HL-60 (cell line): ENCODE measurements at regions not wholly inside any gene's neighbourhood (a gene's known extent, or its start where the extent isn't known, plus 50 kb on each side); places are given as distances from the start of the nearest gene placed in this dataset.

Experiments used
- POLR2AphosphoS5 ChIP-seq: IDR thresholded peaks from 2 replicates; pipeline ENCODE4 v1.6.1; 2012; ENCODE audit warnings: low read depth
- TF ChIP-seq, protein P1 (sequence below): IDR thresholded peaks from one replicate; pipeline ENCODE4 v1.5.1; 2011; ENCODE audit warnings: low read length, control low read depth, inconsistent platforms; ENCODE audit not compliant: insufficient read depth
- TF ChIP-seq, protein P2 (sequence below): IDR thresholded peaks from 2 replicates; pipeline ENCODE4 v1.6.1; 2012; ENCODE audit warnings: low read depth; ENCODE audit not compliant: insufficient replicate concordance

DNA sequence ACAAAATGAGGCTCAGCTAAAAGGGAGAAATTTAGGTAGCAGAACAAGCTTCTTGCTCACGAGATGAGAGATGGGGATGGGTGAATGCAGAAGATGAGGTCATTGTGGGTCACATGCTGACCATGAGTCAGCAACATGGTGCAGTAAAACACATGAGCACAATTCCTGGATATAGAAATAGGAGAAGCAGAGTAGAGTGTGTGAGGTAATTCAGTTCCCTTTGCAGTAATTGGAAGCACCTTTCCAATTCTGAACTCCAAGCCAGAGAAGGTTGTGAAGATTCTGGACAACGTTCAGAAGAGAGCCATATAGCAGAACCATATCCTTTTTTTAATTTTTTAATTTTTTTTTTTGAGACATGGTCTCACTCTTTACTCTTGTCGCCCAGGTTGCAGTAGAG is 62.0 kb upstream of the LMNTD1 start:
- TF ChIP-seq, protein P1, sequence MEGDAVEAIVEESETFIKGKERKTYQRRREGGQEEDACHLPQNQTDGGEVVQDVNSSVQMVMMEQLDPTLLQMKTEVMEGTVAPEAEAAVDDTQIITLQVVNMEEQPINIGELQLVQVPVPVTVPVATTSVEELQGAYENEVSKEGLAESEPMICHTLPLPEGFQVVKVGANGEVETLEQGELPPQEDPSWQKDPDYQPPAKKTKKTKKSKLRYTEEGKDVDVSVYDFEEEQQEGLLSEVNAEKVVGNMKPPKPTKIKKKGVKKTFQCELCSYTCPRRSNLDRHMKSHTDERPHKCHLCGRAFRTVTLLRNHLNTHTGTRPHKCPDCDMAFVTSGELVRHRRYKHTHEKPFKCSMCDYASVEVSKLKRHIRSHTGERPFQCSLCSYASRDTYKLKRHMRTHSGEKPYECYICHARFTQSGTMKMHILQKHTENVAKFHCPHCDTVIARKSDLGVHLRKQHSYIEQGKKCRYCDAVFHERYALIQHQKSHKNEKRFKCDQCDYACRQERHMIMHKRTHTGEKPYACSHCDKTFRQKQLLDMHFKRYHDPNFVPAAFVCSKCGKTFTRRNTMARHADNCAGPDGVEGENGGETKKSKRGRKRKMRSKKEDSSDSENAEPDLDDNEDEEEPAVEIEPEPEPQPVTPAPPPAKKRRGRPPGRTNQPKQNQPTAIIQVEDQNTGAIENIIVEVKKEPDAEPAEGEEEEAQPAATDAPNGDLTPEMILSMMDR: no peak
- no peak for TF ChIP-seq POLR2AphosphoS5
- TF ChIP-seq, protein P2, sequence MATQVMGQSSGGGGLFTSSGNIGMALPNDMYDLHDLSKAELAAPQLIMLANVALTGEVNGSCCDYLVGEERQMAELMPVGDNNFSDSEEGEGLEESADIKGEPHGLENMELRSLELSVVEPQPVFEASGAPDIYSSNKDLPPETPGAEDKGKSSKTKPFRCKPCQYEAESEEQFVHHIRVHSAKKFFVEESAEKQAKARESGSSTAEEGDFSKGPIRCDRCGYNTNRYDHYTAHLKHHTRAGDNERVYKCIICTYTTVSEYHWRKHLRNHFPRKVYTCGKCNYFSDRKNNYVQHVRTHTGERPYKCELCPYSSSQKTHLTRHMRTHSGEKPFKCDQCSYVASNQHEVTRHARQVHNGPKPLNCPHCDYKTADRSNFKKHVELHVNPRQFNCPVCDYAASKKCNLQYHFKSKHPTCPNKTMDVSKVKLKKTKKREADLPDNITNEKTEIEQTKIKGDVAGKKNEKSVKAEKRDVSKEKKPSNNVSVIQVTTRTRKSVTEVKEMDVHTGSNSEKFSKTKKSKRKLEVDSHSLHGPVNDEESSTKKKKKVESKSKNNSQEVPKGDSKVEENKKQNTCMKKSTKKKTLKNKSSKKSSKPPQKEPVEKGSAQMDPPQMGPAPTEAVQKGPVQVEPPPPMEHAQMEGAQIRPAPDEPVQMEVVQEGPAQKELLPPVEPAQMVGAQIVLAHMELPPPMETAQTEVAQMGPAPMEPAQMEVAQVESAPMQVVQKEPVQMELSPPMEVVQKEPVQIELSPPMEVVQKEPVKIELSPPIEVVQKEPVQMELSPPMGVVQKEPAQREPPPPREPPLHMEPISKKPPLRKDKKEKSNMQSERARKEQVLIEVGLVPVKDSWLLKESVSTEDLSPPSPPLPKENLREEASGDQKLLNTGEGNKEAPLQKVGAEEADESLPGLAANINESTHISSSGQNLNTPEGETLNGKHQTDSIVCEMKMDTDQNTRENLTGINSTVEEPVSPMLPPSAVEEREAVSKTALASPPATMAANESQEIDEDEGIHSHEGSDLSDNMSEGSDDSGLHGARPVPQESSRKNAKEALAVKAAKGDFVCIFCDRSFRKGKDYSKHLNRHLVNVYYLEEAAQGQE: no peak
